ENCODE measurements at regions not wholly inside any gene's neighbourhood (a gene's known extent, or its start where the extent isn't known, plus 50 kb on each side); places are given as distances from the start of the nearest gene placed in this dataset.

DNA sequence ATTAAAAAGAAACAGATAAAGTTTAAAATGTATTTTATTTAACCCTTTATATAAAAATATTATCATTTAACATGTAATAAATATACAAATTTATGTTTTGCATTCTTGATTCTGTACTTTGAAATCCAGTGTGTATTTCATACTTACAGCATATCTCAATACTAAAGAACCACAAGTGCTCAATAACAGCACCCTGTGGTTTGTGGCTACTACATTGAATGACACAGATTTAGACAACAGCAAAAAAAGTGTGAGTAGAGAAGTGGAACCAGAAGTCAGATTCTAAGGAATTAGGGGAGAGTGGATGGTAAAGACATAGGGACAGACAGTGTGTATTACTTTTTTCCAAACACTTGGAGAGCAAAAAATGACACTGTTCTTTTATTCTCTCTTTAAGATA is 524.5 kb downstream of the BMP2 start:
- Histone ChIP-seq H3K4me2 (ENCODE audit: low read length, poor library complexity, severe bottlenecking) (no peak overlapping the region), H3K14ac (ENCODE audit: low read length in 2 of 2) (no peak overlapping the region), H4K8ac (ENCODE audit: low read length) (no peak overlapping the region), H3K4me1 (ENCODE audit: control insufficient read depth, insufficient read depth, low read depth, low read length) (no peaks in the 10 kb centered on the region), H3K79me1 (replicated peaks; ENCODE audit: low read length, poor library complexity, severe bottlenecking) (no peaks in the 10 kb centered on the region), H3K23ac (ENCODE audit: low read length in 2 of 2) (no peak overlapping the region), H2BK120ac (ENCODE audit: low read depth, low read length) (no peak overlapping the region), H3K27me3 (ENCODE audit: control insufficient read depth in 1 of 2, insufficient read depth in 1 of 2, low read length in 2 of 2) (peaks cover 0 to 5% of the 10 kb centered on the region in 2 experiments), H2BK12ac (ENCODE audit: low read length in 2 of 2) (no peak overlapping the region), H3K4me3 (ENCODE audit: insufficient read depth in 1 of 2, low read depth in 1 of 2, low read length in 2 of 2) (no peak overlapping the region), H2BK15ac (ENCODE audit: low read depth, poor library complexity, severe bottlenecking) (no peak overlapping the region), H3K9ac (ENCODE audit: low read length) (no peak overlapping the region), H2BK5ac (ENCODE audit: low read depth, low read length, poor library complexity, severe bottlenecking) (no peak overlapping the region), H2AFZ (ENCODE audit: low read depth, low read length) (no peak overlapping the region), H3K27ac (ENCODE audit: low read length, poor library complexity, severe bottlenecking) (no peak overlapping the region), H3K36me3 (ENCODE audit: control insufficient read depth in 1 of 2, insufficient read depth in 2 of 2, low read depth in 1 of 2, low read length in 2 of 2) (no peaks in the 10 kb centered on the region), H3K18ac (ENCODE audit: low read depth in 1 of 2, low read length in 2 of 2) (no peak overlapping the region), H4K91ac (ENCODE audit: low read length) (no peak overlapping the region), H2AK5ac (ENCODE audit: low read length, severe bottlenecking) (no peak overlapping the region), H3K9me3 (ENCODE audit: control insufficient read depth, low read length) (no peaks in the 10 kb centered on the region), H3K4ac (ENCODE audit: low read depth in 1 of 2, low read length in 2 of 2) (no peak overlapping the region)
- DNase-seq = no peak

DNA sequence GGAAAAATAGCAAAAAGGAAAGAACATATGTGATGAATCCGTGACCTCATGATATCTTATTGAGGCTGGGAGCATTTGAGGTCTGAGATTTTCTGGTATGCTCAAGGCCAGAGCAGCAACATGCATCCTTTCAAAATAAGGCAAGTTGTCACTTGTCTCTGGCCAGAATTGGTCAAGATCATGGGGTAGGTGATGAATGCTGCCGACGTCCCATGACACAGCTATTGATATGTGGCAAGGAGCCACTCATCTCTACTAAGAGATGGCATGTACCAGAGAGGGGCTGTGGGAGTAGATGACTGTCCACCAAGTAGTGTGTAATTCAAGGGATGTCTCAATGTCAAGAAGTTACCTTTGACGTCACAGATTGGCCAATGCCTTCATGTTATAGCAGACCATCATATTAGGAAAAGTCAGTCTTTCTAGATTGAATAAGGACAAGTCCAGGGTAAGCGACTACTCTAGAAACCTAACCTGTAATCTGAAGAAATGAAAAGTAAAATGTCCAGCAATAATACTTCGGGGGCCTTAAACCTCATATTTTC is 527.4 kb downstream of the BMP2 start:
- Histone ChIP-seq H2BK15ac (ENCODE audit: low read depth, poor library complexity, severe bottlenecking) (no peak overlapping the region), H2BK120ac (ENCODE audit: low read depth, low read length) (no peak overlapping the region), H3K4me1 (ENCODE audit: control insufficient read depth, insufficient read depth, low read depth, low read length) (no peaks in the 10 kb centered on the region), H2BK5ac (ENCODE audit: low read depth, low read length, poor library complexity, severe bottlenecking) (no peak overlapping the region), H3K79me1 (replicated peaks; ENCODE audit: low read length, poor library complexity, severe bottlenecking) (no peaks in the 10 kb centered on the region), H3K4me3 (ENCODE audit: insufficient read depth in 1 of 2, low read depth in 1 of 2, low read length in 2 of 2) (no peak overlapping the region), H2AFZ (ENCODE audit: low read depth, low read length) (no peak overlapping the region), H4K8ac (ENCODE audit: low read length) (no peak overlapping the region), H3K14ac (ENCODE audit: low read length in 2 of 2) (no peak overlapping the region), H2BK12ac (ENCODE audit: low read length in 2 of 2) (no peak overlapping the region), H3K9ac (ENCODE audit: low read length) (no peak overlapping the region), H4K91ac (ENCODE audit: low read length) (no peak overlapping the region), H3K18ac (ENCODE audit: low read depth in 1 of 2, low read length in 2 of 2) (no peak overlapping the region), H3K36me3 (ENCODE audit: control insufficient read depth in 1 of 2, insufficient read depth in 2 of 2, low read depth in 1 of 2, low read length in 2 of 2) (no peaks in the 10 kb centered on the region), H3K4ac (ENCODE audit: low read depth in 1 of 2, low read length in 2 of 2) (no peak overlapping the region), H3K4me2 (ENCODE audit: low read length, poor library complexity, severe bottlenecking) (no peak overlapping the region), H3K9me3 (ENCODE audit: control insufficient read depth, low read length) (no peaks in the 10 kb centered on the region), H2AK5ac (ENCODE audit: low read length, severe bottlenecking) (no peak overlapping the region), H3K27ac (ENCODE audit: low read length, poor library complexity, severe bottlenecking) (no peak overlapping the region), H3K23ac (ENCODE audit: low read length in 2 of 2) (no peak overlapping the region), H3K27me3 (ENCODE audit: control insufficient read depth in 1 of 2, insufficient read depth in 1 of 2, low read length in 2 of 2) (no peaks in the 10 kb centered on the region)
- WGBS = 82% methylated on average over 5 of the region's 6 CpGs
- no peak for DNase-seq

DNA sequence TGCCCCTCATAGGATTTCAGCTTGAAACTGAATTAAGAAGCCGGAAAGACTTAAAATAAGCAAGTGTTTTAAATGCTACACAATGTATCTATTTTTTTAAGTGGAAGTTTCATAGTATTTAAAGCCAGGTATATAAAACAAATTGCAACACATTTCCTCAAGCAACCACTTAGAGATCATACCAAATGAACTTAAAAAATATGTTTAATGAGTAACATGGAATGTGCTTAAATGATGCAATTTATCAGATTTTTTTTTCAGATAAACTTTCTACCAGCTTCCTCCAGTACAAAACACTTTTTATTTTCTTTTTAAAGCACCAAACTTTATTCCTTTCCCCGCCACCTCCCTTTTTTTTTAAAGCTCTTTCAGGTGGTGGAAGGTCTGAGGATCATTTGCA is 534.3 kb downstream of the BMP2 start:
- Histone ChIP-seq H2BK15ac (ENCODE audit: low read depth, poor library complexity, severe bottlenecking) (no peak overlapping the region), H2AFZ (ENCODE audit: low read depth, low read length) (no peak overlapping the region), H4K8ac (ENCODE audit: low read length) (no peak overlapping the region), H3K4ac (ENCODE audit: low read depth in 1 of 2, low read length in 2 of 2) (no peak overlapping the region), H3K4me2 (ENCODE audit: low read length, poor library complexity, severe bottlenecking) (no peak overlapping the region), H2AK5ac (ENCODE audit: low read length, severe bottlenecking) (no peak overlapping the region), H2BK5ac (ENCODE audit: low read depth, low read length, poor library complexity, severe bottlenecking) (no peak overlapping the region), H3K14ac (ENCODE audit: low read length in 2 of 2) (no peak overlapping the region), H3K9me3 (ENCODE audit: control insufficient read depth, low read length) (no peaks in the 10 kb centered on the region), H3K4me3 (ENCODE audit: insufficient read depth in 1 of 2, low read depth in 1 of 2, low read length in 2 of 2) (no peak overlapping the region), H3K27ac (ENCODE audit: low read length, poor library complexity, severe bottlenecking) (no peak overlapping the region), H3K36me3 (ENCODE audit: control insufficient read depth in 1 of 2, insufficient read depth in 2 of 2, low read depth in 1 of 2, low read length in 2 of 2) (no peaks in the 10 kb centered on the region), H3K18ac (ENCODE audit: low read depth in 1 of 2, low read length in 2 of 2) (no peak overlapping the region), H2BK120ac (ENCODE audit: low read depth, low read length) (no peak overlapping the region), H3K4me1 (ENCODE audit: control insufficient read depth, insufficient read depth, low read depth, low read length) (no peaks in the 10 kb centered on the region), H3K79me1 (replicated peaks; ENCODE audit: low read length, poor library complexity, severe bottlenecking) (no peaks in the 10 kb centered on the region), H3K23ac (ENCODE audit: low read length in 2 of 2) (no peak overlapping the region), H4K91ac (ENCODE audit: low read length) (no peak overlapping the region), H3K27me3 (ENCODE audit: control insufficient read depth in 1 of 2, insufficient read depth in 1 of 2, low read length in 2 of 2) (peaks cover 0 to 4% of the 10 kb centered on the region in 2 experiments), H2BK12ac (ENCODE audit: low read length in 2 of 2) (no peak overlapping the region), H3K9ac (ENCODE audit: low read length) (no peak overlapping the region)
- DNase-seq = no peak
- WGBS = no CpG with 5 or more reads among the region's 2 CpGs

DNA sequence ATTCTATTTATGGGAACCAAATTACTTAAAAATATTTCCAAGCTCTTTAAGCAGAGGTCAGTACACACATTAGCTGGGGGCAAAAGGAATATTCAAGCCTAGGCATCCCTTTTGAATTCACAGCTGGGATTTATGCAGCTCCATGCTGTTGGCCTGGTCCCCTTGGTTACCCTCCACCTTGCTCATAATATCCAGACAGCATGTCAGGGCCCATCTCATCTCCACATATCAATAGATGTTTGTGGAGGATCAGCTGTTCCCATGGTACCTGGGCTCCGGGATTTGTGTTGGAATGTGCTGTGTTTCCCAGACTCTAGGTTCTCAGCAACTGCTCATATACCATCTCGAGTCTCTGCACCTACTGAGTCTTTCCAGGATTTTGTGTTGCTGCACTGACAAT is 534.8 kb downstream of the BMP2 start:
- Histone ChIP-seq H3K9me3 (ENCODE audit: control insufficient read depth, low read length) (no peaks in the 10 kb centered on the region), H3K27me3 (ENCODE audit: control insufficient read depth in 1 of 2, insufficient read depth in 1 of 2, low read length in 2 of 2) (peaks cover 0 to 4% of the 10 kb centered on the region in 2 experiments), H3K27ac (ENCODE audit: low read length, poor library complexity, severe bottlenecking) (no peak overlapping the region), H4K91ac (ENCODE audit: low read length) (no peak overlapping the region), H3K4me1 (ENCODE audit: control insufficient read depth, insufficient read depth, low read depth, low read length) (no peaks in the 10 kb centered on the region), H3K18ac (ENCODE audit: low read depth in 1 of 2, low read length in 2 of 2) (no peak overlapping the region), H2AK5ac (ENCODE audit: low read length, severe bottlenecking) (no peak overlapping the region), H3K23ac (ENCODE audit: low read length in 2 of 2) (no peak overlapping the region), H3K79me1 (replicated peaks; ENCODE audit: low read length, poor library complexity, severe bottlenecking) (no peaks in the 10 kb centered on the region), H3K14ac (ENCODE audit: low read length in 2 of 2) (no peak overlapping the region), H2BK12ac (ENCODE audit: low read length in 2 of 2) (no peak overlapping the region), H3K4me3 (ENCODE audit: insufficient read depth in 1 of 2, low read depth in 1 of 2, low read length in 2 of 2) (no peak overlapping the region), H3K4ac (ENCODE audit: low read depth in 1 of 2, low read length in 2 of 2) (no peak overlapping the region), H2BK15ac (ENCODE audit: low read depth, poor library complexity, severe bottlenecking) (no peak overlapping the region), H2BK120ac (ENCODE audit: low read depth, low read length) (no peak overlapping the region), H4K8ac (ENCODE audit: low read length) (no peak overlapping the region), H3K4me2 (ENCODE audit: low read length, poor library complexity, severe bottlenecking) (no peak overlapping the region), H3K9ac (ENCODE audit: low read length) (no peak overlapping the region), H2BK5ac (ENCODE audit: low read depth, low read length, poor library complexity, severe bottlenecking) (no peak overlapping the region), H3K36me3 (ENCODE audit: control insufficient read depth in 1 of 2, insufficient read depth in 2 of 2, low read depth in 1 of 2, low read length in 2 of 2) (no peaks in the 10 kb centered on the region), H2AFZ (ENCODE audit: low read depth, low read length) (no peak overlapping the region)
- 71% methylated on average over 2 of the region's 2 CpGs for WGBS
- DNase-seq = no peak
